IMR-90 (cell line): ENCODE measurements at regions not wholly inside any gene's neighbourhood (a gene's known extent, or its start where the extent isn't known, plus 50 kb on each side); places are given as distances from the start of the nearest gene placed in this dataset.

Experiments used
- ATAC-seq: fragments of 200-7000 bp; cut with Tn5 transposase; 2 replicates; pipeline ENCODE4 v1.9.1; 2020; ENCODE audit warnings: low read depth, mild to moderate bottlenecking, moderate library complexity
- BruUV-seq: library from RNA; stranded (reverse); fragments of 400-500 nt; replicated peaks from 2 replicates; lab custom pipeline; 2021; lab: Mats Ljungman, UMichigan
- CTCF ChIA-PET: fragments of 300-600 bp; formaldehyde crosslinking; extraction: SDS; loops from one replicate; lab custom pipeline; 2021; ENCODE audit warnings: antibody characterized with exemption; lab: Yijun Ruan, JAX
- POLR2A ChIA-PET: fragments of 300-600 bp; sonication (Branson Sonifier 250); formaldehyde crosslinking; loops from one replicate; lab custom pipeline; 2022; ENCODE audit warnings: antibody characterized with exemption; ENCODE audit not compliant: unreplicated experiment; lab: Charles Lee
- DNase-seq: peaks from one replicate; pipeline ENCODE4 v3.0.0; 2013
- H2AFZ ChIP-seq: replicated peaks from 2 replicates; pipeline ENCODE3; 2013; ENCODE audit warnings: low read length, mild to moderate bottlenecking; ENCODE audit not compliant: poor library complexity
- H2AK5ac ChIP-seq: 2 replicates; pipeline ENCODE4 v1.6.1; 2013; ENCODE audit warnings: low read depth, low read length, inconsistent platforms
- H2AK9ac ChIP-seq: replicated peaks from 2 replicates; pipeline ENCODE3; 2013; ENCODE audit warnings: mild to moderate bottlenecking, low read depth, low read length, moderate library complexity; ENCODE audit not compliant: poor library complexity
- H2BK120ac ChIP-seq: 2 replicates; pipeline ENCODE4 v1.6.1; 2013; ENCODE audit warnings: low read depth, low read length, inconsistent platforms
- H2BK15ac ChIP-seq: 3 replicates; pipeline ENCODE4 v1.6.1; 2013; ENCODE audit warnings: low read depth, low read length, inconsistent platforms
- H2BK20ac ChIP-seq: 2 replicates; pipeline ENCODE4 v1.6.1; 2013; ENCODE audit warnings: low read depth, mild to moderate bottlenecking, inconsistent platforms, low read length, moderate library complexity
- H2BK5ac ChIP-seq: 2 replicates; pipeline ENCODE4 v1.6.1; 2013; ENCODE audit warnings: mild to moderate bottlenecking, low read depth, low read length, inconsistent platforms; ENCODE audit not compliant: poor library complexity, severe bottlenecking
- H3K14ac ChIP-seq: replicated peaks from 2 replicates; pipeline ENCODE4 v1.6.1; 2013; ENCODE audit warnings: low read depth, low read length, inconsistent platforms
- H3K18ac ChIP-seq: 2 replicates; pipeline ENCODE4 v1.6.1; 2013; ENCODE audit warnings: low read depth, low read length, control low read depth
- H3K23ac ChIP-seq: 2 replicates; pipeline ENCODE4 v1.6.1; 2013; ENCODE audit warnings: low read depth, low read length, inconsistent platforms
- H3K27ac ChIP-seq: 2 replicates; pipeline ENCODE4 v1.5.1; 2013; ENCODE audit warnings: mild to moderate bottlenecking, control low read depth, low read length; ENCODE audit not compliant: insufficient read depth
- H3K27me3 ChIP-seq: 2 replicates; pipeline ENCODE4 v1.6.1; 2013; ENCODE audit warnings: low read length; ENCODE audit not compliant: control insufficient read depth, insufficient read depth
- H3K36me3 ChIP-seq: 2 replicates; pipeline ENCODE4 v1.6.1; 2013; ENCODE audit warnings: low read length, mixed read lengths; ENCODE audit not compliant: control insufficient read depth, insufficient read depth
- H3K4ac ChIP-seq: 2 replicates; pipeline ENCODE4 v1.6.1; 2013; ENCODE audit warnings: low read depth, low read length, inconsistent platforms
- H3K4me1 ChIP-seq: 2 replicates; pipeline ENCODE4 v1.6.1; 2013; ENCODE audit warnings: low read length, mixed read lengths; ENCODE audit not compliant: control insufficient read depth, insufficient read depth
- H3K4me2 ChIP-seq: 2 replicates; pipeline ENCODE4 v1.6.1; 2013; ENCODE audit warnings: low read depth, mild to moderate bottlenecking, control low read depth, low read length, moderate library complexity
- H3K4me3 ChIP-seq: 2 replicates; pipeline ENCODE4 v1.5.1; 2013; ENCODE audit warnings: low read depth, mild to moderate bottlenecking, control low read depth, low read length, moderate library complexity; ENCODE audit not compliant: insufficient read depth
- H3K56ac ChIP-seq: 2 replicates; pipeline ENCODE4 v1.6.1; 2013; ENCODE audit warnings: low read length, inconsistent platforms; ENCODE audit not compliant: insufficient read depth; ENCODE audit errors: extremely low read depth
- H3K79me1 ChIP-seq, 2 experiments: 2 replicates each; pipeline ENCODE4 v1.6.1; 2013; ENCODE audit warnings: low read length in 2 of 2, inconsistent platforms in 1 of 2, low read depth in 1 of 2
- H3K9ac ChIP-seq: 2 replicates; pipeline ENCODE4 v1.6.1; 2013; ENCODE audit warnings: low read depth, low read length, control low read depth
- H3K9me1 ChIP-seq: 2 replicates; pipeline ENCODE4 v1.6.1; 2013; ENCODE audit warnings: low read length, inconsistent platforms; ENCODE audit not compliant: insufficient read depth
- H3K9me3 ChIP-seq: 2 replicates; pipeline ENCODE4 v1.6.1; 2013; ENCODE audit warnings: low read length; ENCODE audit not compliant: control insufficient read depth, insufficient read depth
- H4K20me1 ChIP-seq: 2 replicates; pipeline ENCODE4 v1.6.1; 2013; ENCODE audit warnings: low read length, inconsistent platforms; ENCODE audit not compliant: insufficient read depth
- H4K5ac ChIP-seq: 2 replicates; pipeline ENCODE4 v1.6.1; 2013; ENCODE audit warnings: mild to moderate bottlenecking, low read depth, low read length, control low read depth
- H4K8ac ChIP-seq, 2 experiments: 2 replicates each; pipeline ENCODE4 v1.6.1; 2013; ENCODE audit warnings: low read depth in 2 of 2, low read length in 2 of 2, control low read depth in 1 of 2, inconsistent platforms in 1 of 2
- H4K91ac ChIP-seq: 2 replicates; pipeline ENCODE4 v1.6.1; 2013; ENCODE audit warnings: low read depth, low read length, inconsistent platforms; ENCODE audit not compliant: insufficient read depth
- RFX5 ChIP-seq: IDR thresholded peaks from 2 replicates; pipeline ENCODE4 v1.8.0; 2012; ENCODE audit warnings: low read depth, mild to moderate bottlenecking, low read length, moderate library complexity
- USF2 ChIP-seq: fragments of 150-350 bp; IDR thresholded peaks from 2 replicates; pipeline ENCODE4 v1.6.1; 2017; ENCODE audit warnings: mild to moderate bottlenecking, antibody characterized with exemption, low read length, low read depth
- WGBS, 2 experiments: methylation state at CpG; one replicate each; pipeline versions ENCODE4 v1.1.5 to v1.1.7; 2013; ENCODE audit warnings: missing lambda C conversion rate in 2 of 2; ENCODE audit not compliant: insufficient read length in 1 of 2; ENCODE audit errors: extremely low coverage in 2 of 2; 5-methylcytosine and 5-hydroxymethylcytosine counted together
- dilution Hi-C: fragments of 300-500 bp; cut with HindIII; formaldehyde crosslinking; loops from one replicate; pipeline ENCODE4 v1.14.3; 2018; ENCODE audit warnings: low sequenced_read_pairs; ENCODE audit not compliant: unreplicated experiment
- in situ Hi-C: fragments of 300-500 bp; cut with MboI; formaldehyde crosslinking; loops from 3 replicates; pipeline ENCODE4 v1.14.3; 2019; ENCODE audit warnings: low sequenced_read_pairs, inconsistent platforms, mixed read lengths
- intact Hi-C: fragments of 100-400 bp; cut with micrococcal nuclease; formaldehyde crosslinking; loops from 2 replicates; pipeline ENCODE4 v1.10.0; 2022
- TF ChIP-seq, protein P1 (sequence below): fragments of 150-350 bp; IDR thresholded peaks from 2 replicates; pipeline ENCODE4 v1.6.1; 2016; ENCODE audit warnings: low read depth, mild to moderate bottlenecking, low read length, moderate library complexity, borderline replicate concordance

DNA sequence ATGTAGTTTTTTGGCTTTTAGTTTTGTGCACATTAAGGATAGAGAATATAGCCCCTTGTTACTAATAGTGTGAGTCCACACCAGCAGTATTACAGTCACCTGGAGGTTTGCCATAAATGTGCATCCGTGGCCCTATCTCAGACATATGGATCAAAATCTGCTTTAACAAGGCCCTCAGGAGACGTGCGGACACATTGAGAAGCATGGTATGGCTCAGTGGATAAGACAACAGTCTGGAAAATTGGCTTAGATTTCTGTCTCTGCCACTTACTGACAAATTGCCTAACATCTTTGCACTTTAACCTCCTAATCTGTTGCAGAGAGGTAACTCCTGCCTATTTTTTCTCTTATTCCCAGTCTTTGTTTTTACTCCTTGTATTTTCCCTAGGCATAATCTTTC, 307.2 kb upstream of the DLGAP1 start:
- no peak overlapping the region for H2BK15ac ChIP-seq
- no peak overlapping the region for H3K23ac ChIP-seq
- no peak overlapping the region for H4K91ac ChIP-seq
- peaks cover 26% of the 10 kb centered on the region for H3K9me3 ChIP-seq
- no peak overlapping the region for H3K4me3 ChIP-seq
- no peak overlapping the region for H2BK5ac ChIP-seq
- H4K20me1 ChIP-seq, result no peaks in the 10 kb centered on the region
- H3K4ac ChIP-seq, result no peak overlapping the region
- no peak for DNase-seq
- TF ChIP-seq, protein P1, sequence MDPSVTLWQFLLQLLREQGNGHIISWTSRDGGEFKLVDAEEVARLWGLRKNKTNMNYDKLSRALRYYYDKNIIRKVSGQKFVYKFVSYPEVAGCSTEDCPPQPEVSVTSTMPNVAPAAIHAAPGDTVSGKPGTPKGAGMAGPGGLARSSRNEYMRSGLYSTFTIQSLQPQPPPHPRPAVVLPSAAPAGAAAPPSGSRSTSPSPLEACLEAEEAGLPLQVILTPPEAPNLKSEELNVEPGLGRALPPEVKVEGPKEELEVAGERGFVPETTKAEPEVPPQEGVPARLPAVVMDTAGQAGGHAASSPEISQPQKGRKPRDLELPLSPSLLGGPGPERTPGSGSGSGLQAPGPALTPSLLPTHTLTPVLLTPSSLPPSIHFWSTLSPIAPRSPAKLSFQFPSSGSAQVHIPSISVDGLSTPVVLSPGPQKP, result no peak
- TF ChIP-seq RFX5 (no peak), USF2 (no peak)
- H3K14ac ChIP-seq, result no peak overlapping the region
- no peaks in the 10 kb centered on the region for H3K4me1 ChIP-seq
- WGBS, 2 experiments, result no CpG with 5 or more reads among the region's 3 CpGs
- no peak overlapping the region for H3K18ac ChIP-seq
- no peaks in the 10 kb centered on the region for H3K36me3 ChIP-seq
- no peak overlapping the region for H3K27ac ChIP-seq
- H3K9ac ChIP-seq, result no peak overlapping the region
- CTCF ChIA-PET, result no interaction called here
- no peak overlapping the region for H4K5ac ChIP-seq
- POLR2A ChIA-PET, result no interaction called here
- no peak overlapping the region for H2BK20ac ChIP-seq
- no peaks in the 10 kb centered on the region for H3K79me1 ChIP-seq
- no peak overlapping the region for H3K56ac ChIP-seq
- H2AFZ ChIP-seq, result no peak overlapping the region
- H2AK9ac ChIP-seq, result no peak overlapping the region
- no peak overlapping the region for H2BK120ac ChIP-seq
- no peaks in the 10 kb centered on the region for H3K27me3 ChIP-seq
- H4K8ac ChIP-seq, result no peak overlapping the region
- H2AK5ac ChIP-seq, result no peak overlapping the region
- no peak for ATAC-seq
- no peak overlapping the region for H3K4me2 ChIP-seq
- no TSS peak for BruUV-seq
- in situ Hi-C loops, result no loop called here
- no peaks in the 10 kb centered on the region for H3K9me1 ChIP-seq
- dilution Hi-C loops, result no loop called here
- intact Hi-C loops, result no loop called here
